A673 (cell line): ENCODE measurements at regions not wholly inside any gene's neighbourhood (a gene's known extent, or its start where the extent isn't known, plus 50 kb on each side); places are given as distances from the start of the nearest gene placed in this dataset.

Experiments used
- CTCF ChIP-seq: fragments of 300-800, 200-600 bp; sonication (generic); conservative IDR thresholded peaks from 2 replicates; pipeline ENCODE4 v1.5.1; 2017; ENCODE audit warnings: low read depth, mild to moderate bottlenecking, antibody characterized with exemption, low read length, moderate library complexity, mixed read lengths
- EZH2 ChIP-seq: fragments of 200-600 bp; sonication (generic); IDR thresholded peaks from 2 replicates; pipeline ENCODE4 v1.6.1; 2017; ENCODE audit warnings: borderline replicate concordance, low read depth, mild to moderate bottlenecking, mixed read lengths, antibody characterized with exemption, low read length; ENCODE audit not compliant: poor library complexity, severe bottlenecking

GRCh38 chr18:35918564-35918963, 53.9 kb upstream of the RMP24 start:
- TF ChIP-seq CTCF (no peak), EZH2 (no peak)
